PFSK-1 (cell line): ENCODE measurements at regions not wholly inside any gene's neighbourhood (a gene's known extent, or its start where the extent isn't known, plus 50 kb on each side); places are given as distances from the start of the nearest gene placed in this dataset.

Experiments
- FOXP2 ChIP-seq: optimal IDR thresholded peaks from 2 replicates; pipeline ENCODE3; 2011; ENCODE audit warnings: borderline replicate concordance, control low read depth, inconsistent platforms; ENCODE audit not compliant: insufficient read depth; ENCODE audit errors: extremely low read length, extremely low read depth
- POLR2AphosphoS5 ChIP-seq: IDR thresholded peaks from 2 replicates; pipeline ENCODE4 v1.6.1; 2012; ENCODE audit warnings: low read depth, mild to moderate bottlenecking, control low read depth, low read length, moderate library complexity
- SIN3A ChIP-seq: IDR thresholded peaks from 2 replicates; pipeline ENCODE4 v1.6.1; 2012; ENCODE audit warnings: mild to moderate bottlenecking, low read length, moderate library complexity, borderline replicate concordance; ENCODE audit not compliant: insufficient read depth
- TAF1 ChIP-seq: IDR thresholded peaks from 2 replicates; pipeline ENCODE4 v1.6.1; 2012; ENCODE audit warnings: low read length, control low read depth, borderline replicate concordance; ENCODE audit not compliant: insufficient read depth
- TF ChIP-seq, protein P1 (sequence below), 2 experiments: IDR thresholded peaks; 2 replicates each; pipeline versions ENCODE4 v1.6.1 to v1.8.0; 2011 to 2012; ENCODE audit warnings: low read depth in 2 of 2, low read length in 2 of 2, control low read depth in 1 of 2, inconsistent platforms in 1 of 2, mild to moderate bottlenecking in 1 of 2, moderate library complexity in 1 of 2; ENCODE audit not compliant: insufficient read depth in 1 of 2

DNA sequence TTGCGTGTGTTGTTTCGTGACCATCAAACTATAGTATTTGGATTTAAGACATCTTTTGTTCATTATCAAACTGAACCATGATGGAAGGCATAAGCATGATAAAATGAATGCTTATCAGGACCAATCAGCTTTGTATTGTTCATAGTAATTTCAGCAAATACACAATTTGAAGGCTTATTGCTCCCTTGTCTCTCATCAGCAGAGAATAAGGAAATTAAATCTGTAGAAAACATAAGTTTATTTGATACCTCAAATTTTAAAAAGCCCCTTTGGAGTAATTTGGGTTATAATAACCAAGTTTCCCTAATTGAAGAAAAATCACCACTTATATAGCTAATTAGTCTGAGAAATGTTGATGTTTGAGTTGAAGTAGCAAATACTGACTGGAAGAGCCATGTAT, 705.7 kb downstream of the NUP35 start:
- TF ChIP-seq TAF1 (no peak), POLR2AphosphoS5 (no peak)

DNA sequence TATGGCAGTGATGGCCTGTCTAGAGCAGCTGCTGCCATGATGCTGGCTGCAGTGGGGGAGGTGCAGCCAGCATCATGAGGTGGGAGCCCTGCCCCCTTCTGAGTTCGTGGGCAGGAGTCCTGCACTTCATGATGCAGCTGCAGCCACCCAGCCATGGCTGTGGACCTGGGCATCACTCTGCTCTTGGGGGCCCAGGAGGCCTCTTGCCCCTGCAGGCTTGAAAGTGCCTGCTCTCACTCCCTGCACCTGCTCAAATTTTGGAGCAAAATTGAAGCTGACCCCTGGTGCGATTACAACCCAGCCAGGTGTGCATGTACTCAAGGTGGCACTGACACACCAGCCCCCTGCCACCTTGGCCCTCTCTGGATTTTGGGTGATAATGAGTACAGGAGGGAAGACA, 712.9 kb downstream of the NUP35 start:
- TF ChIP-seq, protein P1, sequence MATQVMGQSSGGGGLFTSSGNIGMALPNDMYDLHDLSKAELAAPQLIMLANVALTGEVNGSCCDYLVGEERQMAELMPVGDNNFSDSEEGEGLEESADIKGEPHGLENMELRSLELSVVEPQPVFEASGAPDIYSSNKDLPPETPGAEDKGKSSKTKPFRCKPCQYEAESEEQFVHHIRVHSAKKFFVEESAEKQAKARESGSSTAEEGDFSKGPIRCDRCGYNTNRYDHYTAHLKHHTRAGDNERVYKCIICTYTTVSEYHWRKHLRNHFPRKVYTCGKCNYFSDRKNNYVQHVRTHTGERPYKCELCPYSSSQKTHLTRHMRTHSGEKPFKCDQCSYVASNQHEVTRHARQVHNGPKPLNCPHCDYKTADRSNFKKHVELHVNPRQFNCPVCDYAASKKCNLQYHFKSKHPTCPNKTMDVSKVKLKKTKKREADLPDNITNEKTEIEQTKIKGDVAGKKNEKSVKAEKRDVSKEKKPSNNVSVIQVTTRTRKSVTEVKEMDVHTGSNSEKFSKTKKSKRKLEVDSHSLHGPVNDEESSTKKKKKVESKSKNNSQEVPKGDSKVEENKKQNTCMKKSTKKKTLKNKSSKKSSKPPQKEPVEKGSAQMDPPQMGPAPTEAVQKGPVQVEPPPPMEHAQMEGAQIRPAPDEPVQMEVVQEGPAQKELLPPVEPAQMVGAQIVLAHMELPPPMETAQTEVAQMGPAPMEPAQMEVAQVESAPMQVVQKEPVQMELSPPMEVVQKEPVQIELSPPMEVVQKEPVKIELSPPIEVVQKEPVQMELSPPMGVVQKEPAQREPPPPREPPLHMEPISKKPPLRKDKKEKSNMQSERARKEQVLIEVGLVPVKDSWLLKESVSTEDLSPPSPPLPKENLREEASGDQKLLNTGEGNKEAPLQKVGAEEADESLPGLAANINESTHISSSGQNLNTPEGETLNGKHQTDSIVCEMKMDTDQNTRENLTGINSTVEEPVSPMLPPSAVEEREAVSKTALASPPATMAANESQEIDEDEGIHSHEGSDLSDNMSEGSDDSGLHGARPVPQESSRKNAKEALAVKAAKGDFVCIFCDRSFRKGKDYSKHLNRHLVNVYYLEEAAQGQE (IDR thresholded peaks at IDR 0.05; ENCODE audit: insufficient read depth in 1 of 2, low read depth in 2 of 2, low read length in 2 of 2) = no peak
- no peak for TF ChIP-seq SIN3A

DNA sequence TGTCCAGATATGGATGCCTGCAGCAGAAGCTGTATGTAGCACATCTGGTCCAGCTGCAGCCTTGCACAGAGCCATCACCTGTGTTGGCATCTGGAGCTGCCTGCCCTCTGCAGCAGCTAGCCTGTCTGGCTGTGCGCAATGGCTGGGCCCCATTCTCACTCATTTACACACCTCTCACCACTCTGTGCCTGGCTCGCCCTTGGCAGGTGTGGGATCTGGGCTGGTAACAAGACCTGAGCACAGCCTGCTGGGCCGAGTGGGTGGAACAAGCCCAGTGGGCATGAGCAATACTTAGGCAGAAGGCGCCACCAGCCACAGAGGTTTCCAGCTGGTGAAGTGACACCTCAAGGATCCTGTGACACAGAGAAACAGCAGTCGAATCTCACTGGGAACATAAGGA, 714.1 kb downstream of the NUP35 start:
- TF ChIP-seq TAF1 = no peak
- TF ChIP-seq, protein P1 (IDR thresholded peaks at IDR 0.05; ENCODE audit: insufficient read depth in 1 of 2, low read depth in 2 of 2, low read length in 2 of 2) = no peak
- TF ChIP-seq FOXP2 = no peak
- no peak for TF ChIP-seq POLR2AphosphoS5
- no peak for TF ChIP-seq SIN3A

DNA sequence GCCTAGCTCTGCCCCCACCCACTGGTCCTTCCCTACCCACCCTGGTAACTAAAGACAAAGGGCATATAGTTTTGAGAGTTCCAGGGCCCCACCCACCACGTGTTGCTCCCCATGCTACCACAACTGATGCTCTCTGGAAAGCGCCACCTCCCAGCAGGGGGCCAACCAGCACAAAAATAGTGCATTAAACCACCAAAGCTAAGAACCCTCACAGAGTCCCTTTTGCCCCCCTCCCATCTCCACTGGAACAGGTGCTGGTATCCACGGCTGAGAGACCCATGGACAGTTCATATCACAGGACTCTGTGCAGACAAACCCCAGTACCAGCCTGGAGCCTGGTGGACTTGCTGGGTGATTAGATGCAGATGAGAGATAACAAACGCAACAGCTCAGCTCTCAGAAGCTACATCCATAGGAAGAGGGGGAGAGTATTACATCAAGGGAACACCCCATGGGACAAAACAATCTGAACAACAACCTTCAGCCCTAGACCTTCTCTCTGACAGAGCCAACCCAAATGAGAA, 715.9 kb downstream of the NUP35 start:
- TF ChIP-seq SIN3A (no peak), TAF1 (no peak), POLR2AphosphoS5 (no peak), FOXP2 (no peak)
- TF ChIP-seq, protein P1 (IDR thresholded peaks at IDR 0.05; ENCODE audit: insufficient read depth in 1 of 2, low read depth in 2 of 2, low read length in 2 of 2) = no peak

DNA sequence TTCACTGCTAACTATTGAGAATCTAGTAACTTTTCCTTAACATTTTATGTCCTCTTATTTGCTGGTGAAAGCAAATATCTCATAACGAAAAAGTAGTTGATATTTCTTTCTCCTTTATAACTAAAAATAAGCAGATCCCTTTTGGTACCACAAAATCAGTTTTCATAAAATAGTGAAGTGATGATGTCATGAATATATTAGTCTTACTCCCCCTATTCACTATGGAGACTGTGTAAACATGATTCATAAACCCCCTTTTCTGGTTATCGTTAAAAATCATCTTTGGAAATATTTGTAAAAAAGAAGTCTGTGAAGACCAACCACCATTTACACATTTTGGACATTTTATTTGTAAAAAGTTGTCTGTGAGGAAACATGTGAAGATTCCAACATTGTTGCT, 734.9 kb downstream of the NUP35 start:
- no peak for TF ChIP-seq TAF1
- no peak for TF ChIP-seq SIN3A
- TF ChIP-seq POLR2AphosphoS5 = no peak
- TF ChIP-seq, protein P1 (IDR thresholded peaks at IDR 0.05; ENCODE audit: insufficient read depth in 1 of 2, low read depth in 2 of 2, low read length in 2 of 2) = no peak
- TF ChIP-seq FOXP2 = no peak

DNA sequence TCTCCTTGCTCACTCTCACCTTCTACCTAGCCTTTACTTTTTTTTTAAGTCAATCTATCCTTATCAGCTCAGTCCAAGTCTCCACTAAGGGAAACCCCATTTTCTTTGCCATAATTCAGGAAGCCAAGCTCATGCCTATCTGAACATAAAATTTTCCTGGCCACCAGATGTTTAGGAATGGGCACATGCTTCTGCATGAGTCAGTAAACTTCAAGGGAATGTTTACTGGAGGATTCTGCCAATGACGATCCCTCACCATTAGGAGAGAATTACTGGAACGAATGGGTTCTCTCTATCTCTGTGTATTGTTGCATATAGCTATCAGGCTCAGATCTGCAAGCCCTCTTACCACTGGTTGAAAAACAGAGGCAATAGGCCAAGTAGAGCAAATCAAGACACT, 731.7 kb upstream of the ZNF804A start:
- TF ChIP-seq FOXP2 = no peak
- TF ChIP-seq SIN3A = no peak
- no peak for TF ChIP-seq TAF1
- TF ChIP-seq, protein P1 (IDR thresholded peaks at IDR 0.05; ENCODE audit: insufficient read depth in 1 of 2, low read depth in 2 of 2, low read length in 2 of 2) = no peak
- no peak for TF ChIP-seq POLR2AphosphoS5
